ENCODE measurements at regions not wholly inside any gene's neighbourhood (a gene's known extent, or its start where the extent isn't known, plus 50 kb on each side); places are given as distances from the start of the nearest gene placed in this dataset.
"Not testable (repeated sequence)": the region's sequence is repeated elsewhere in the genome, so short reads cannot be mapped to it uniquely, and the experiment has no call there.

- no peak for DNase-seq (ENCODE audit: low read depth)
These were observed 161.7 kb downstream of the SMARCA1 start for GRCh38 chrX:129361576-129361975.

- DNase-seq (ENCODE audit: low read depth), result peak; percentile 29
These were observed 163.1 kb downstream of the SMARCA1 start for GRCh38 chrX:129360175-129360574.

- peak; percentile 4 for DNase-seq (ENCODE audit: low read depth)
These were observed 164.0 kb downstream of the SMARCA1 start for GRCh38 chrX:129359269-129359668.

- DNase-seq (ENCODE audit: low read depth), result not testable (repeated sequence)
These were observed 165.9 kb downstream of the SMARCA1 start for GRCh38 chrX:129357428-129357827.

GRCh38 chrX:129347291-129347690, 176.0 kb downstream of the SMARCA1 start:
- no peak for DNase-seq (ENCODE audit: low read depth)

- DNase-seq (ENCODE audit: low read depth), result no peak
These were observed 176.7 kb downstream of the SMARCA1 start for GRCh38 chrX:129346574-129346973.

- DNase-seq (ENCODE audit: low read depth), result not testable (repeated sequence)
These were observed 186.0 kb downstream of the SMARCA1 start for GRCh38 chrX:129337264-129337663.

GRCh38 chrX:129323115-129323514, 200.2 kb downstream of the SMARCA1 start:
- DNase-seq (ENCODE audit: low read depth), result no peak

GRCh38 chrX:129318375-129318774, 204.9 kb downstream of the SMARCA1 start:
- peak; percentile 1 for DNase-seq (ENCODE audit: low read depth)

GRCh38 chrX:129316461-129316860, 206.8 kb downstream of the SMARCA1 start:
- no peak for DNase-seq (ENCODE audit: low read depth)

- DNase-seq (ENCODE audit: low read depth), result no peak
These were observed 213.3 kb downstream of the SMARCA1 start for GRCh38 chrX:129310000-129310399.

- no peak for DNase-seq (ENCODE audit: low read depth)
These were observed 260.4 kb downstream of the SMARCA1 start for GRCh38 chrX:129262912-129263311.

GRCh38 chrX:129255516-129255915, 267.8 kb downstream of the SMARCA1 start:
- not testable (repeated sequence) for DNase-seq (ENCODE audit: low read depth)

- DNase-seq (ENCODE audit: low read depth), result no peak
These were observed 273.7 kb downstream of the SMARCA1 start for GRCh38 chrX:129249563-129249962.

- DNase-seq (ENCODE audit: low read depth), result no peak
These were observed 275.6 kb downstream of the SMARCA1 start for GRCh38 chrX:129247642-129248041.

GRCh38 chrX:129239371-129239770, 283.9 kb downstream of the SMARCA1 start:
- no peak for DNase-seq (ENCODE audit: low read depth)

GRCh38 chrX:129238011-129238410, 285.3 kb downstream of the SMARCA1 start:
- no peak for DNase-seq (ENCODE audit: low read depth)

GRCh38 chrX:129235903-129236302, 287.4 kb downstream of the SMARCA1 start:
- no peak for DNase-seq (ENCODE audit: low read depth)

- no peak for DNase-seq (ENCODE audit: low read depth)
These were observed 289.5 kb downstream of the SMARCA1 start for GRCh38 chrX:129233786-129234185.

- no peak for DNase-seq (ENCODE audit: low read depth)
These were observed 292.3 kb downstream of the SMARCA1 start for GRCh38 chrX:129230850-129231512.

GRCh38 chrX:129230168-129230567, 293.1 kb downstream of the SMARCA1 start:
- no peak for DNase-seq (ENCODE audit: low read depth)

GRCh38 chrX:129227366-129227765, 295.9 kb downstream of the SMARCA1 start:
- DNase-seq (ENCODE audit: low read depth), result no peak

GRCh38 chrX:129193357-129193756, 329.9 kb downstream of the SMARCA1 start:
- DNase-seq (ENCODE audit: low read depth), result no peak

GRCh38 chrX:129188231-129188630, 335.1 kb downstream of the SMARCA1 start:
- DNase-seq (ENCODE audit: low read depth), result no peak
